ENCODE measurements at regions not wholly inside any gene's neighbourhood (a gene's known extent, or its start where the extent isn't known, plus 50 kb on each side); places are given as distances from the start of the nearest gene placed in this dataset.

- no peak for TF ChIP-seq EZH2phosphoT487 (IDR thresholded peaks at IDR 0.05; ENCODE audit: low read depth, severe bottlenecking, unreplicated experiment)
- TF ChIP-seq, protein P1, sequence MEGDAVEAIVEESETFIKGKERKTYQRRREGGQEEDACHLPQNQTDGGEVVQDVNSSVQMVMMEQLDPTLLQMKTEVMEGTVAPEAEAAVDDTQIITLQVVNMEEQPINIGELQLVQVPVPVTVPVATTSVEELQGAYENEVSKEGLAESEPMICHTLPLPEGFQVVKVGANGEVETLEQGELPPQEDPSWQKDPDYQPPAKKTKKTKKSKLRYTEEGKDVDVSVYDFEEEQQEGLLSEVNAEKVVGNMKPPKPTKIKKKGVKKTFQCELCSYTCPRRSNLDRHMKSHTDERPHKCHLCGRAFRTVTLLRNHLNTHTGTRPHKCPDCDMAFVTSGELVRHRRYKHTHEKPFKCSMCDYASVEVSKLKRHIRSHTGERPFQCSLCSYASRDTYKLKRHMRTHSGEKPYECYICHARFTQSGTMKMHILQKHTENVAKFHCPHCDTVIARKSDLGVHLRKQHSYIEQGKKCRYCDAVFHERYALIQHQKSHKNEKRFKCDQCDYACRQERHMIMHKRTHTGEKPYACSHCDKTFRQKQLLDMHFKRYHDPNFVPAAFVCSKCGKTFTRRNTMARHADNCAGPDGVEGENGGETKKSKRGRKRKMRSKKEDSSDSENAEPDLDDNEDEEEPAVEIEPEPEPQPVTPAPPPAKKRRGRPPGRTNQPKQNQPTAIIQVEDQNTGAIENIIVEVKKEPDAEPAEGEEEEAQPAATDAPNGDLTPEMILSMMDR (IDR thresholded peaks at IDR 0.05; ENCODE audit: poor library complexity), result no peak
These were observed 129.0 kb downstream of the INHBA start for GRCh38 chr7:41573862-41574261.
